Peyer's patch (tissue), 4 donors: ENCODE measurements at regions not wholly inside any gene's neighbourhood (a gene's known extent, or its start where the extent isn't known, plus 50 kb on each side); places are given as distances from the start of the nearest gene placed in this dataset.

ENCODE experiments used
- DNase-seq, 3 donors: peaks; one replicate each; pipeline ENCODE4 v3.0.0-alpha.2; 2017 to 2019
- H3K27ac ChIP-seq, 4 donors: fragments of 200-600 bp; sonication (generic); one replicate each; pipeline ENCODE4 v1.5.1; 2016 to 2019
- H3K27me3 ChIP-seq, 2 donors: fragments of 200-600 bp; sonication (generic); one replicate each; pipeline ENCODE4 v1.5.1; 2019
- H3K36me3 ChIP-seq, 3 donors: fragments of 200-600 bp; sonication (generic); one replicate each; pipeline ENCODE4 v1.5.1; 2016 to 2019
- H3K4me1 ChIP-seq, 4 donors: fragments of 200-600 bp; sonication (generic); one replicate each; pipeline ENCODE4 v1.5.1; 2016 to 2019
- H3K4me3 ChIP-seq, 4 donors: fragments of 200-600 bp; sonication (generic); 1 replicate in 3 of 4; 2 replicates in 1 of 4; pipeline ENCODE4 v1.5.1; 2016 to 2019; ENCODE audit warnings: mild to moderate bottlenecking in 1 of 4
- H3K9me3 ChIP-seq, 4 donors: fragments of 200-600 bp; sonication (generic); one replicate each; pipeline ENCODE4 v1.5.1; 2016 to 2019; ENCODE audit warnings: mild to moderate bottlenecking in 1 of 4
- POLR2A ChIP-seq, 2 donors: fragments of 450-650 bp; IDR thresholded peaks; one replicate each; pipeline ENCODE4 v1.5.1; 2017; ENCODE audit warnings: antibody characterized with exemption in 2 of 2, mild to moderate bottlenecking in 2 of 2, moderate library complexity in 2 of 2
- TF ChIP-seq, protein P1 (sequence below), 6 experiments: fragments of 450-650 bp in 4 of 6; fragments of 200-600 bp in 2 of 6; sonication (generic) in 1 of 6; IDR thresholded peaks; one replicate each; pipeline ENCODE4 v1.5.1; 2017 to 2019; ENCODE audit warnings: antibody characterized with exemption in 6 of 6, mild to moderate bottlenecking in 3 of 6, moderate library complexity in 1 of 6

GRCh38 chr3:16052964-16053363 lies 121.5 kb upstream of the GALNT15 start:
- Histone ChIP-seq H3K9me3 (no peaks in the 10 kb centered on the region), H3K27ac (no peak overlapping the region), H3K4me3 (no peak overlapping the region), H3K27me3 (no peaks in the 10 kb centered on the region), H3K4me1 (no peaks in the 10 kb centered on the region), H3K36me3 (no peaks in the 10 kb centered on the region)
- TF ChIP-seq, protein P1, sequence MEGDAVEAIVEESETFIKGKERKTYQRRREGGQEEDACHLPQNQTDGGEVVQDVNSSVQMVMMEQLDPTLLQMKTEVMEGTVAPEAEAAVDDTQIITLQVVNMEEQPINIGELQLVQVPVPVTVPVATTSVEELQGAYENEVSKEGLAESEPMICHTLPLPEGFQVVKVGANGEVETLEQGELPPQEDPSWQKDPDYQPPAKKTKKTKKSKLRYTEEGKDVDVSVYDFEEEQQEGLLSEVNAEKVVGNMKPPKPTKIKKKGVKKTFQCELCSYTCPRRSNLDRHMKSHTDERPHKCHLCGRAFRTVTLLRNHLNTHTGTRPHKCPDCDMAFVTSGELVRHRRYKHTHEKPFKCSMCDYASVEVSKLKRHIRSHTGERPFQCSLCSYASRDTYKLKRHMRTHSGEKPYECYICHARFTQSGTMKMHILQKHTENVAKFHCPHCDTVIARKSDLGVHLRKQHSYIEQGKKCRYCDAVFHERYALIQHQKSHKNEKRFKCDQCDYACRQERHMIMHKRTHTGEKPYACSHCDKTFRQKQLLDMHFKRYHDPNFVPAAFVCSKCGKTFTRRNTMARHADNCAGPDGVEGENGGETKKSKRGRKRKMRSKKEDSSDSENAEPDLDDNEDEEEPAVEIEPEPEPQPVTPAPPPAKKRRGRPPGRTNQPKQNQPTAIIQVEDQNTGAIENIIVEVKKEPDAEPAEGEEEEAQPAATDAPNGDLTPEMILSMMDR (IDR thresholded peaks at IDR 0.05) = no peak
- no peak for DNase-seq

DNA sequence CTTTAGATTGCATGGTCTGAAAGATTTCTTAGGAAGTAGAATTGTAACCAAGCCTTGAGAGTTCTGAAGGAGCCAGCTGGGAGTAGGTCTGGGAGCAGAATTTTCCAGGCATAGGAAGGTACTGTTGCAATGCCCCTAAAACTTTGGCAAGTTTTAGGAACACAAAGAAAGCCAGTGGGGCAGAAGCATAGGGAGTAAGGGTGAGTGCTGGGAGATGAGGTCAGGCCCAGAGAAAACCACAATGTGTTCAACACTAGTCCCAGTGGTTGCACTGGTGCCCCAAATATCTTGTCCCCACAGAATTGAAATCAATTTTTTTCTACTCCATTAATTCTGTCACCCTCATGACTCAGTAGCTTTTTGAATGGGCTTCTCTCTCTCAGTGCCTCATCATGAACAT lies 120.7 kb upstream of the GALNT15 start:
- Histone ChIP-seq H3K27ac (no peak overlapping the region), H3K27me3 (no peaks in the 10 kb centered on the region), H3K4me1 (no peaks in the 10 kb centered on the region), H3K36me3 (no peaks in the 10 kb centered on the region), H3K4me3 (no peak overlapping the region), H3K9me3 (no peaks in the 10 kb centered on the region)
- TF ChIP-seq POLR2A (IDR thresholded peaks at IDR 0.05) = no peak
- TF ChIP-seq, protein P1 (IDR thresholded peaks at IDR 0.05) = no peak
- no peak for DNase-seq

GRCh38 chr3:16055606-16056211 lies 118.8 kb upstream of the GALNT15 start:
- Histone ChIP-seq H3K27me3 (no peaks in the 10 kb centered on the region), H3K36me3 (no peaks in the 10 kb centered on the region), H3K4me1 (no peaks in the 10 kb centered on the region), H3K4me3 (no peak overlapping the region), H3K27ac (peak overlapping the region in 2 of 4 donors; percentile 14 to 33), H3K9me3 (no peaks in the 10 kb centered on the region)
- no peak for DNase-seq
- no peak for TF ChIP-seq POLR2A (IDR thresholded peaks at IDR 0.05)
- TF ChIP-seq, protein P1 (IDR thresholded peaks at IDR 0.05) = no peak

DNA sequence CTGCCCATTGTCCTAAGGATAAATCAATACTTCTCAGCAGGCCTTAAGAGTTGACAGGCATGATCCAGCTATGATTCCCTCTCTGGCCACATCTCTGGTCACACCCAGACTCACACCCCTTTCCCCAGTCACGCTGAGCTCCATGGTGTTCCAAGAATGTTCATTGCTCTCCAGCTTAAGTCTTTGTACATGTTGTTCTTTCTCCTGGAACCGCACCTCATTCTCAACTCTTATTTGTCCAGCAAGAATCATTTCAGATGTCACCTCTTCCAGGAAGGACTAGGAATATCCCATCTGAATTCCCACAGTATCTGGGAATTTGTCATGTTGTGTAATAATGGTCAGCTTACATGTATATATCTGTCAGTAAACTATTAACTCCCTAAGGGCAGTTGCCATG lies 118.3 kb upstream of the GALNT15 start:
- TF ChIP-seq POLR2A (IDR thresholded peaks at IDR 0.05) = no peak
- TF ChIP-seq, protein P1 (IDR thresholded peaks at IDR 0.05) = no peak
- DNase-seq = peak in 1 of 3 donors; percentile 57
- no peaks in the 10 kb centered on the region for H3K36me3 ChIP-seq
- H3K9me3 ChIP-seq = no peaks in the 10 kb centered on the region
- no peaks in the 10 kb centered on the region for H3K4me1 ChIP-seq
- no peak overlapping the region for H3K4me3 ChIP-seq
- H3K27me3 ChIP-seq = no peaks in the 10 kb centered on the region
- H3K27ac ChIP-seq = peak overlapping the region in 1 of 4 donors; percentile 33

- Histone ChIP-seq H3K4me1 (no peaks in the 10 kb centered on the region), H3K9me3 (no peaks in the 10 kb centered on the region), H3K27ac (peak overlapping the region in 3 of 4 donors; percentile 50 to 83 (median 72)), H3K4me3 (no peak overlapping the region), H3K36me3 (no peaks in the 10 kb centered on the region), H3K27me3 (no peaks in the 10 kb centered on the region)
- no peak for DNase-seq
- TF ChIP-seq, protein P1 (IDR thresholded peaks at IDR 0.05) = no peak
- TF ChIP-seq POLR2A (IDR thresholded peaks at IDR 0.05) = no peak
Observed at GRCh38 chr3:16058521-16058920, 116.0 kb upstream of the GALNT15 start.

- no peaks in the 10 kb centered on the region for H3K36me3 ChIP-seq
- no peak for DNase-seq
- peak overlapping the region; percentile 29 to 83 (median 61) for H3K27ac ChIP-seq
- no peaks in the 10 kb centered on the region for H3K9me3 ChIP-seq
- no peak overlapping the region for H3K4me3 ChIP-seq
- no peak for TF ChIP-seq POLR2A (IDR thresholded peaks at IDR 0.05)
- TF ChIP-seq, protein P1 (IDR thresholded peaks at IDR 0.05) = no peak
- no peaks in the 10 kb centered on the region for H3K27me3 ChIP-seq
- no peaks in the 10 kb centered on the region for H3K4me1 ChIP-seq
Observed at GRCh38 chr3:16059081-16059537, 115.4 kb upstream of the GALNT15 start.
